ENCODE measurements at regions not wholly inside any gene's neighbourhood (a gene's known extent, or its start where the extent isn't known, plus 50 kb on each side); places are given as distances from the start of the nearest gene placed in this dataset.

GRCh38 chr16:52727849-52728248, 180.9 kb upstream of the TOX3 start:
- no peak for ATAC-seq (ENCODE audit: poor library complexity)
- TF ChIP-seq, protein P1, sequence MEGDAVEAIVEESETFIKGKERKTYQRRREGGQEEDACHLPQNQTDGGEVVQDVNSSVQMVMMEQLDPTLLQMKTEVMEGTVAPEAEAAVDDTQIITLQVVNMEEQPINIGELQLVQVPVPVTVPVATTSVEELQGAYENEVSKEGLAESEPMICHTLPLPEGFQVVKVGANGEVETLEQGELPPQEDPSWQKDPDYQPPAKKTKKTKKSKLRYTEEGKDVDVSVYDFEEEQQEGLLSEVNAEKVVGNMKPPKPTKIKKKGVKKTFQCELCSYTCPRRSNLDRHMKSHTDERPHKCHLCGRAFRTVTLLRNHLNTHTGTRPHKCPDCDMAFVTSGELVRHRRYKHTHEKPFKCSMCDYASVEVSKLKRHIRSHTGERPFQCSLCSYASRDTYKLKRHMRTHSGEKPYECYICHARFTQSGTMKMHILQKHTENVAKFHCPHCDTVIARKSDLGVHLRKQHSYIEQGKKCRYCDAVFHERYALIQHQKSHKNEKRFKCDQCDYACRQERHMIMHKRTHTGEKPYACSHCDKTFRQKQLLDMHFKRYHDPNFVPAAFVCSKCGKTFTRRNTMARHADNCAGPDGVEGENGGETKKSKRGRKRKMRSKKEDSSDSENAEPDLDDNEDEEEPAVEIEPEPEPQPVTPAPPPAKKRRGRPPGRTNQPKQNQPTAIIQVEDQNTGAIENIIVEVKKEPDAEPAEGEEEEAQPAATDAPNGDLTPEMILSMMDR (IDR thresholded peaks at IDR 0.05): no peak
- Mint-ChIP-seq H3K4me1 (ENCODE audit: low read depth) (no peaks in the 10 kb centered on the region), H3K36me3 (ENCODE audit: low read depth) (no peaks in the 10 kb centered on the region), H3K27ac (no peak overlapping the region), H3K9me3 (no peaks in the 10 kb centered on the region), H3K4me3 (no peak overlapping the region), H3K27me3 (no peaks in the 10 kb centered on the region)
- ChIA-PET CTCF (no interaction called here), POLR2A (interaction anchor here (0.7 kb wide), 1 partner anchor 925 kb away, joined by 3 read pairs; no protein-coding TSS in a partner anchor)
- Histone ChIP-seq H3K9me3 (ENCODE audit: control insufficient read depth in 1 of 2, insufficient read depth in 1 of 2, low read length in 2 of 2) (peaks cover 0 to 21% of the 10 kb centered on the region in 2 experiments), H3K36me3 (ENCODE audit: insufficient read depth, low read length) (no peaks in the 10 kb centered on the region), H3K4me3 (ENCODE audit: low read length) (no peak overlapping the region), H3K4me1 (ENCODE audit: insufficient read depth, low read length) (no peaks in the 10 kb centered on the region), H3K27me3 (ENCODE audit: control insufficient read depth in 1 of 2, insufficient read depth in 2 of 2, low read length in 2 of 2) (peaks cover 0 to 2% of the 10 kb centered on the region in 2 experiments), H3K27ac (ENCODE audit: low read depth in 1 of 2, low read length in 2 of 2) (no peak overlapping the region)
- intact Hi-C loops (cut with DNase I, micrococcal nuclease): no loop called here
- peak in 2 of 14 experiments; percentile 1 to 5 for DNase-seq

DNA sequence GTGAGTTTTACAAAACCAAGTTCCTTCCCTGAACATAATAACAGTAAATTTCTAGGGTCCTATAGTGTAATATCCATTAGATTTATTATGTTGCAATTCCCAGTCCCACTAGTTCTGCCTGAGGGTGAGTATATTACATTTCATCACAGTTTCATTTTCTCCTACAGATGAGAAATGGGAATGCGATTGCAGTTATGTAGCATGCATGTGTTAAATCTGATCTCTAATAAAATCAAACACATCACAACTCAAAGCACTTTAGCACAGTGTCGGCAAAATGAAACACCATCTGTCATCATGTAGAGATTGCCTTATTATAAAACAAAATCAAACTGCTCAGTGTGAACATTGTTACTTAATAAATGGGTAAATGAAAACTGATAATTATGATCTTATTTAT, 180.5 kb upstream of the TOX3 start:
- Histone ChIP-seq H3K4me3 (ENCODE audit: low read length) (no peak overlapping the region), H3K36me3 (ENCODE audit: insufficient read depth, low read length) (no peaks in the 10 kb centered on the region), H3K27ac (ENCODE audit: low read depth in 1 of 2, low read length in 2 of 2) (no peak overlapping the region), H3K4me1 (ENCODE audit: insufficient read depth, low read length) (no peaks in the 10 kb centered on the region), H3K9me3 (ENCODE audit: control insufficient read depth in 1 of 2, insufficient read depth in 1 of 2, low read length in 2 of 2) (peaks cover 0 to 19% of the 10 kb centered on the region in 2 experiments), H3K27me3 (ENCODE audit: control insufficient read depth in 1 of 2, insufficient read depth in 2 of 2, low read length in 2 of 2) (peaks cover 0 to 2% of the 10 kb centered on the region in 2 experiments)
- no peaks in the 10 kb centered on the region for H3K4me1 Mint-ChIP-seq (ENCODE audit: low read depth)
- H3K27ac Mint-ChIP-seq: no peak overlapping the region
- no peak for ATAC-seq (ENCODE audit: poor library complexity)
- H3K4me3 Mint-ChIP-seq: no peak overlapping the region
- ChIA-PET POLR2A (no interaction called here), CTCF (no interaction called here)
- no peaks in the 10 kb centered on the region for H3K27me3 Mint-ChIP-seq
- DNase-seq: no peak
- H3K9me3 Mint-ChIP-seq: no peaks in the 10 kb centered on the region
- no peaks in the 10 kb centered on the region for H3K36me3 Mint-ChIP-seq (ENCODE audit: low read depth)
- TF ChIP-seq, protein P1 (IDR thresholded peaks at IDR 0.05): no peak
- intact Hi-C loops (cut with DNase I, micrococcal nuclease): no loop called here

- TF ChIP-seq, protein P1 (IDR thresholded peaks at IDR 0.05): no peak
- H3K4me1 ChIP-seq (ENCODE audit: insufficient read depth, low read length): no peaks in the 10 kb centered on the region
- no peak overlapping the region for H3K27ac Mint-ChIP-seq
- no peak overlapping the region for H3K27ac ChIP-seq (ENCODE audit: low read depth in 1 of 2, low read length in 2 of 2)
- peaks cover 0 to 2% of the 10 kb centered on the region in 2 experiments for H3K27me3 ChIP-seq (ENCODE audit: control insufficient read depth in 1 of 2, insufficient read depth in 2 of 2, low read length in 2 of 2)
- H3K9me3 ChIP-seq (ENCODE audit: control insufficient read depth in 1 of 2, insufficient read depth in 1 of 2, low read length in 2 of 2): peaks cover 0 to 4% of the 10 kb centered on the region in 2 experiments
- no peaks in the 10 kb centered on the region for H3K9me3 Mint-ChIP-seq
- intact Hi-C loops (cut with DNase I, micrococcal nuclease): no loop called here
- no peaks in the 10 kb centered on the region for H3K36me3 ChIP-seq (ENCODE audit: insufficient read depth, low read length)
- no peaks in the 10 kb centered on the region for H3K4me1 Mint-ChIP-seq (ENCODE audit: low read depth)
- H3K27me3 Mint-ChIP-seq: no peaks in the 10 kb centered on the region
- ATAC-seq (ENCODE audit: poor library complexity) (no peak), DNase-seq (no peak)
- H3K4me3 ChIP-seq (ENCODE audit: low read length): no peak overlapping the region
- no peak overlapping the region for H3K4me3 Mint-ChIP-seq
- CTCF ChIA-PET: no interaction called here
- H3K36me3 Mint-ChIP-seq (ENCODE audit: low read depth): no peaks in the 10 kb centered on the region
- POLR2A ChIA-PET: no interaction called here
Measured at GRCh38 chr16:52725461-52725860, 178.5 kb upstream of the TOX3 start.

Data from CD4-positive, alpha-beta T cell (primary cell).